ENCODE measurements at regions not wholly inside any gene's neighbourhood (a gene's known extent, or its start where the extent isn't known, plus 50 kb on each side); places are given as distances from the start of the nearest gene placed in this dataset.

DNA sequence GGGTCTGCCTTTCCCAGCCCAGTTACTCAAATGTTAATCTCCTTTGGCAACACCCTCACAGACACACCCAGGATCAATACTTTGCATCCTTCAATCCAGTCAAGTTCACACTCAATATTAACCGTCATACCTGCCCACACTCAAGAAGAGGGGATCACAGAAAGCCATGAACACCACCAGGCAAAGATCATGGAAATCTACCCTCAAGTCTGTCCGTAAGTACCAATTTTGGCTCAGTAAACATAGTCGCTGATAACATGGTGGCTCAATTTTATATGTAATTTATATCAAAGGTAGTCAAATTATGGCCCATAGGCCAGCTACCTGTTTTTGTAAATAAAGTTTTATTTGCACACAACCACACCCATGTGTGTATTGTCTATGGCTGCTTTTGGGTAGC, 102.3 kb upstream of the MAP2 start:
- ATAC-seq, result no peak
- no peak overlapping the region for H3K4me2 ChIP-seq

More for the DNA sequence above, 102.3 kb upstream of the MAP2 start:
- H3K27ac Mint-ChIP-seq, result no peak overlapping the region
- Histone ChIP-seq H3K36me3 (ENCODE audit: insufficient read depth) (no peaks in the 10 kb centered on the region), H3K4me3 (no peak overlapping the region), H4K20me1 (replicated peaks; ENCODE audit: insufficient read depth) (no peaks in the 10 kb centered on the region; the same call in 1 of the 2 replicates), H3K4me1 (ENCODE audit: insufficient read depth) (peaks cover 13% of the 10 kb centered on the region; the same call in 1 of the 2 replicates), H3K27ac (ENCODE audit: low read depth) (no peak overlapping the region), H3K79me2 (replicated peaks; ENCODE audit: insufficient read depth) (no peaks in the 10 kb centered on the region), H2AFZ (no peak overlapping the region), H3K27me3 (ENCODE audit: insufficient read depth) (no peaks in the 10 kb centered on the region), H3F3A (replicated peaks; ENCODE audit: low read depth) (no peaks in the 10 kb centered on the region), H3K9me2 (ENCODE audit: insufficient read depth) (no peaks in the 10 kb centered on the region)
- no peak overlapping the region for H3K4me3 Mint-ChIP-seq
- 0 out of 3 replicates have a peak, but pooled peaks cover 5% of the 10 kb centered on the region for H3K9me3 Mint-ChIP-seq
- H3K36me3 Mint-ChIP-seq (ENCODE audit: low read depth), result peaks cover 24% of the 10 kb centered on the region
- peaks cover 15% of the 10 kb centered on the region for H3K4me1 Mint-ChIP-seq
- peaks cover 3% of the 10 kb centered on the region for H3K27me3 Mint-ChIP-seq (ENCODE audit: insufficient read depth, low read depth, poor library complexity)
- no peak for TF ChIP-seq ZNF114 (CRISPR knock-in tag; IDR thresholded peaks at IDR 0.05)
- no peak for TF ChIP-seq STAT1 (IDR thresholded peaks at IDR 0.05; ENCODE audit: unreplicated experiment)
- no peak for TF ChIP-seq EZH2 (IDR thresholded peaks at IDR 0.05; ENCODE audit: low read depth, unreplicated experiment)
- no peak for TF ChIP-seq POLR2AphosphoS5 (IDR thresholded peaks at IDR 0.05; ENCODE audit: low read depth)
- no peak for TF ChIP-seq JUNB (IDR thresholded peaks at IDR 0.05; ENCODE audit: unreplicated experiment)
- no peak for TF ChIP-seq ZNF331 (CRISPR knock-in tag; IDR thresholded peaks at IDR 0.05; ENCODE audit: low read depth)
- no peak for TF ChIP-seq ETS1 (IDR thresholded peaks at IDR 0.05)
- no peak for TF ChIP-seq ZNF462 (CRISPR knock-in tag; IDR thresholded peaks at IDR 0.05)
- no peak for TF ChIP-seq EZH2phosphoT487 (IDR thresholded peaks at IDR 0.05; ENCODE audit: unreplicated experiment)
- TF ChIP-seq, protein P1, sequence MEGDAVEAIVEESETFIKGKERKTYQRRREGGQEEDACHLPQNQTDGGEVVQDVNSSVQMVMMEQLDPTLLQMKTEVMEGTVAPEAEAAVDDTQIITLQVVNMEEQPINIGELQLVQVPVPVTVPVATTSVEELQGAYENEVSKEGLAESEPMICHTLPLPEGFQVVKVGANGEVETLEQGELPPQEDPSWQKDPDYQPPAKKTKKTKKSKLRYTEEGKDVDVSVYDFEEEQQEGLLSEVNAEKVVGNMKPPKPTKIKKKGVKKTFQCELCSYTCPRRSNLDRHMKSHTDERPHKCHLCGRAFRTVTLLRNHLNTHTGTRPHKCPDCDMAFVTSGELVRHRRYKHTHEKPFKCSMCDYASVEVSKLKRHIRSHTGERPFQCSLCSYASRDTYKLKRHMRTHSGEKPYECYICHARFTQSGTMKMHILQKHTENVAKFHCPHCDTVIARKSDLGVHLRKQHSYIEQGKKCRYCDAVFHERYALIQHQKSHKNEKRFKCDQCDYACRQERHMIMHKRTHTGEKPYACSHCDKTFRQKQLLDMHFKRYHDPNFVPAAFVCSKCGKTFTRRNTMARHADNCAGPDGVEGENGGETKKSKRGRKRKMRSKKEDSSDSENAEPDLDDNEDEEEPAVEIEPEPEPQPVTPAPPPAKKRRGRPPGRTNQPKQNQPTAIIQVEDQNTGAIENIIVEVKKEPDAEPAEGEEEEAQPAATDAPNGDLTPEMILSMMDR (conservative IDR thresholded peaks at IDR 0.05; ENCODE audit: low read depth in 2 of 2), result no peak
- TF ChIP-seq, protein P2, sequence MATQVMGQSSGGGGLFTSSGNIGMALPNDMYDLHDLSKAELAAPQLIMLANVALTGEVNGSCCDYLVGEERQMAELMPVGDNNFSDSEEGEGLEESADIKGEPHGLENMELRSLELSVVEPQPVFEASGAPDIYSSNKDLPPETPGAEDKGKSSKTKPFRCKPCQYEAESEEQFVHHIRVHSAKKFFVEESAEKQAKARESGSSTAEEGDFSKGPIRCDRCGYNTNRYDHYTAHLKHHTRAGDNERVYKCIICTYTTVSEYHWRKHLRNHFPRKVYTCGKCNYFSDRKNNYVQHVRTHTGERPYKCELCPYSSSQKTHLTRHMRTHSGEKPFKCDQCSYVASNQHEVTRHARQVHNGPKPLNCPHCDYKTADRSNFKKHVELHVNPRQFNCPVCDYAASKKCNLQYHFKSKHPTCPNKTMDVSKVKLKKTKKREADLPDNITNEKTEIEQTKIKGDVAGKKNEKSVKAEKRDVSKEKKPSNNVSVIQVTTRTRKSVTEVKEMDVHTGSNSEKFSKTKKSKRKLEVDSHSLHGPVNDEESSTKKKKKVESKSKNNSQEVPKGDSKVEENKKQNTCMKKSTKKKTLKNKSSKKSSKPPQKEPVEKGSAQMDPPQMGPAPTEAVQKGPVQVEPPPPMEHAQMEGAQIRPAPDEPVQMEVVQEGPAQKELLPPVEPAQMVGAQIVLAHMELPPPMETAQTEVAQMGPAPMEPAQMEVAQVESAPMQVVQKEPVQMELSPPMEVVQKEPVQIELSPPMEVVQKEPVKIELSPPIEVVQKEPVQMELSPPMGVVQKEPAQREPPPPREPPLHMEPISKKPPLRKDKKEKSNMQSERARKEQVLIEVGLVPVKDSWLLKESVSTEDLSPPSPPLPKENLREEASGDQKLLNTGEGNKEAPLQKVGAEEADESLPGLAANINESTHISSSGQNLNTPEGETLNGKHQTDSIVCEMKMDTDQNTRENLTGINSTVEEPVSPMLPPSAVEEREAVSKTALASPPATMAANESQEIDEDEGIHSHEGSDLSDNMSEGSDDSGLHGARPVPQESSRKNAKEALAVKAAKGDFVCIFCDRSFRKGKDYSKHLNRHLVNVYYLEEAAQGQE (IDR thresholded peaks at IDR 0.05; ENCODE audit: unreplicated experiment), result no peak
- no peak for TF ChIP-seq NANOG (IDR thresholded peaks at IDR 0.05; ENCODE audit: borderline replicate concordance)
- TF ChIP-seq CREB1 (CRISPR knock-in tag; IDR thresholded peaks at IDR 0.05; ENCODE audit: low read depth), result no peak
- DNase-seq (ENCODE audit: low spot score), result no peak
